SK-N-SH treated with all-trans-retinoic acid at 6 μM for 48 hours (cell line): ENCODE measurements at regions not wholly inside any gene's neighbourhood (a gene's known extent, or its start where the extent isn't known, plus 50 kb on each side); places are given as distances from the start of the nearest gene placed in this dataset.

Experiments
- ATAC-seq: fragments of 200-7000 bp; cut with Tn5 transposase; 3 replicates; pipeline ENCODE4 v1.9.1; 2020; ENCODE audit warnings: mild to moderate bottlenecking, moderate library complexity
- CSDC2 ChIP-seq: fragments of 250-450 bp; sonication (Bioruptor Pico); IDR thresholded peaks from 2 replicates; pipeline ENCODE4 v1.5.0; 2020; ENCODE audit warnings: mild to moderate bottlenecking, moderate library complexity
- ESRRG ChIP-seq: fragments of 250-450 bp; sonication (Bioruptor Pico); IDR thresholded peaks from 2 replicates; pipeline ENCODE4 v1.6.1; 2021; ENCODE audit warnings: mild to moderate bottlenecking
- GLIS3 ChIP-seq: fragments of 250-450 bp; sonication (Bioruptor Pico); IDR thresholded peaks from 2 replicates; pipeline ENCODE4 v1.5.0; 2020; ENCODE audit warnings: mild to moderate bottlenecking, moderate library complexity
- ISL1 ChIP-seq: fragments of 250-450 bp; sonication (Bioruptor Pico); IDR thresholded peaks from 2 replicates; pipeline ENCODE4 v2.1.2; 2022; ENCODE audit warnings: mild to moderate bottlenecking, moderate library complexity
- OSR1 ChIP-seq: fragments of 250-450 bp; sonication (Bioruptor Pico); IDR thresholded peaks from 2 replicates; pipeline ENCODE4 v1.8.0; 2022; ENCODE audit warnings: moderate library complexity, mild to moderate bottlenecking, inconsistent platforms
- PPARA ChIP-seq: fragments of 250-450 bp; sonication (Bioruptor Pico); IDR thresholded peaks from 2 replicates; pipeline ENCODE4 v1.5.0; 2020; ENCODE audit warnings: mild to moderate bottlenecking, borderline replicate concordance
- TCF4 ChIP-seq: fragments of 250-450 bp; sonication (Bioruptor Pico); IDR thresholded peaks from 2 replicates; pipeline ENCODE4 v1.8.0; 2021; ENCODE audit warnings: mild to moderate bottlenecking, moderate library complexity, borderline replicate concordance
- TOX ChIP-seq: fragments of 250-450 bp; sonication (Bioruptor Pico); IDR thresholded peaks from 2 replicates; pipeline ENCODE4 v1.8.0; 2021; ENCODE audit warnings: mild to moderate bottlenecking, moderate library complexity, borderline replicate concordance
- ZC3H10 ChIP-seq: fragments of 250-450 bp; sonication (Bioruptor Pico); IDR thresholded peaks from 2 replicates; pipeline ENCODE4 v1.5.1; 2021; ENCODE audit warnings: mild to moderate bottlenecking, moderate library complexity
- ZFP3 ChIP-seq: fragments of 250-450 bp; sonication (Bioruptor Pico); IDR thresholded peaks from 2 replicates; pipeline ENCODE4 v1.5.0; 2020; ENCODE audit warnings: mild to moderate bottlenecking, moderate library complexity
- ZNF565 ChIP-seq: fragments of 450-650 bp; formaldehyde crosslinking; conservative IDR thresholded peaks from 2 replicates; pipeline ENCODE4 v1.5.0; 2020; ENCODE audit warnings: low read depth, mild to moderate bottlenecking, moderate library complexity
- ZNF8 ChIP-seq: fragments of 450-650 bp; formaldehyde crosslinking; IDR thresholded peaks from 2 replicates; pipeline ENCODE4 v1.5.0; 2020; ENCODE audit warnings: mild to moderate bottlenecking, moderate library complexity
- TF ChIP-seq, protein P1 (sequence below): fragments of 250-450 bp; sonication (Bioruptor Pico); IDR thresholded peaks from 2 replicates; pipeline ENCODE4 v1.5.0; 2020; ENCODE audit warnings: mild to moderate bottlenecking, moderate library complexity
- TF ChIP-seq, protein P2 (sequence below): fragments of 250-450 bp; sonication (Bioruptor Pico); IDR thresholded peaks from 2 replicates; pipeline ENCODE4 v1.8.0; 2021; ENCODE audit warnings: low read depth, mild to moderate bottlenecking, moderate library complexity, borderline replicate concordance
- TF ChIP-seq, protein P3 (sequence below): fragments of 250-450 bp; sonication (Bioruptor Pico); IDR thresholded peaks from 2 replicates; pipeline ENCODE4 v1.8.0; 2020; ENCODE audit warnings: mild to moderate bottlenecking, moderate library complexity, borderline replicate concordance
- TF ChIP-seq, protein P4 (sequence below): fragments of 250-450 bp; sonication (Bioruptor Pico); IDR thresholded peaks from 2 replicates; pipeline ENCODE4 v1.5.1; 2020; ENCODE audit warnings: low read depth, mild to moderate bottlenecking, moderate library complexity

DNA sequence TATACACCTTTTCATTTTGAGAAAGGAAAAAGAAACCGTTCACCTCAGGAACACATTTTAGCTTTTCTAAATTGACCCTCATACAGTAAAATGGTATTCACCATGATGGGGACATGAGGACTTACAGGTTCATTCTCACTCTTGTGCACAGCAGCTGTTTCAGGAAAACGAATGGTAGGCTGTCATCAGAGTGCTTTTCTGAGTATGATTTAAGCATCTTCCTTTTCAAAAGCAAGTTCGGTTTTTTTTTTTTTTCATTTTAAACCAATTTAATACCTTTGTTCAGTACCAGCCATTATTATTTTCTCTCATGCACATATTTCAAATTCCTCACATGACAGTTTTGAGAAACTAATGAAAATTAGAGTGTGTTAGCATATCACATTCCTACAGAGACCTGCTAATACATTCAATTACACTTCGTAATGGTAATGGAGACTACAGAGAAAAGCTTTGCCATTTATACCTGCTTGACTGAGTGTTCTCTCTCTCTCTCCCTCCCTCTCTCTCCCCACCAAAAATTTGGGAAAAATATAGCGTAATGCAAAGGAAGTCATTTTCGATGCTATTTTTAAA lies 129.2 kb downstream of the SAMD5 start (continued):
- TF ChIP-seq, protein P1, sequence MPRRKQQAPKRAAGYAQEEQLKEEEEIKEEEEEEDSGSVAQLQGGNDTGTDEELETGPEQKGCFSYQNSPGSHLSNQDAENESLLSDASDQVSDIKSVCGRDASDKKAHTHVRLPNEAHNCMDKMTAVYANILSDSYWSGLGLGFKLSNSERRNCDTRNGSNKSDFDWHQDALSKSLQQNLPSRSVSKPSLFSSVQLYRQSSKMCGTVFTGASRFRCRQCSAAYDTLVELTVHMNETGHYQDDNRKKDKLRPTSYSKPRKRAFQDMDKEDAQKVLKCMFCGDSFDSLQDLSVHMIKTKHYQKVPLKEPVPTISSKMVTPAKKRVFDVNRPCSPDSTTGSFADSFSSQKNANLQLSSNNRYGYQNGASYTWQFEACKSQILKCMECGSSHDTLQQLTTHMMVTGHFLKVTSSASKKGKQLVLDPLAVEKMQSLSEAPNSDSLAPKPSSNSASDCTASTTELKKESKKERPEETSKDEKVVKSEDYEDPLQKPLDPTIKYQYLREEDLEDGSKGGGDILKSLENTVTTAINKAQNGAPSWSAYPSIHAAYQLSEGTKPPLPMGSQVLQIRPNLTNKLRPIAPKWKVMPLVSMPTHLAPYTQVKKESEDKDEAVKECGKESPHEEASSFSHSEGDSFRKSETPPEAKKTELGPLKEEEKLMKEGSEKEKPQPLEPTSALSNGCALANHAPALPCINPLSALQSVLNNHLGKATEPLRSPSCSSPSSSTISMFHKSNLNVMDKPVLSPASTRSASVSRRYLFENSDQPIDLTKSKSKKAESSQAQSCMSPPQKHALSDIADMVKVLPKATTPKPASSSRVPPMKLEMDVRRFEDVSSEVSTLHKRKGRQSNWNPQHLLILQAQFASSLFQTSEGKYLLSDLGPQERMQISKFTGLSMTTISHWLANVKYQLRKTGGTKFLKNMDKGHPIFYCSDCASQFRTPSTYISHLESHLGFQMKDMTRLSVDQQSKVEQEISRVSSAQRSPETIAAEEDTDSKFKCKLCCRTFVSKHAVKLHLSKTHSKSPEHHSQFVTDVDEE (CRISPR knock-in tag), result no peak
- TF ChIP-seq, protein P2, sequence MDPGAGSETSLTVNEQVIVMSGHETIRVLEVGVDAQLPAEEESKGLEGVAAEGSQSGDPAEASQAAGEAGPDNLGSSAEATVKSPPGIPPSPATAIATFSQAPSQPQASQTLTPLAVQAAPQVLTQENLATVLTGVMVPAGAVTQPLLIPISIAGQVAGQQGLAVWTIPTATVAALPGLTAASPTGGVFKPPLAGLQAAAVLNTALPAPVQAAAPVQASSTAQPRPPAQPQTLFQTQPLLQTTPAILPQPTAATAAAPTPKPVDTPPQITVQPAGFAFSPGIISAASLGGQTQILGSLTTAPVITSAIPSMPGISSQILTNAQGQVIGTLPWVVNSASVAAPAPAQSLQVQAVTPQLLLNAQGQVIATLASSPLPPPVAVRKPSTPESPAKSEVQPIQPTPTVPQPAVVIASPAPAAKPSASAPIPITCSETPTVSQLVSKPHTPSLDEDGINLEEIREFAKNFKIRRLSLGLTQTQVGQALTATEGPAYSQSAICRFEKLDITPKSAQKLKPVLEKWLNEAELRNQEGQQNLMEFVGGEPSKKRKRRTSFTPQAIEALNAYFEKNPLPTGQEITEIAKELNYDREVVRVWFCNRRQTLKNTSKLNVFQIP, result no peak
- TF ChIP-seq CSDC2, result no peak
- TF ChIP-seq ZNF565, result no peak
- TF ChIP-seq ESRRG (CRISPR knock-in tag), result no peak
- TF ChIP-seq TOX (CRISPR knock-in tag), result no peak
- TF ChIP-seq ZNF8 (CRISPR knock-in tag), result no peak
- TF ChIP-seq OSR1, result no peak
- TF ChIP-seq, protein P3, sequence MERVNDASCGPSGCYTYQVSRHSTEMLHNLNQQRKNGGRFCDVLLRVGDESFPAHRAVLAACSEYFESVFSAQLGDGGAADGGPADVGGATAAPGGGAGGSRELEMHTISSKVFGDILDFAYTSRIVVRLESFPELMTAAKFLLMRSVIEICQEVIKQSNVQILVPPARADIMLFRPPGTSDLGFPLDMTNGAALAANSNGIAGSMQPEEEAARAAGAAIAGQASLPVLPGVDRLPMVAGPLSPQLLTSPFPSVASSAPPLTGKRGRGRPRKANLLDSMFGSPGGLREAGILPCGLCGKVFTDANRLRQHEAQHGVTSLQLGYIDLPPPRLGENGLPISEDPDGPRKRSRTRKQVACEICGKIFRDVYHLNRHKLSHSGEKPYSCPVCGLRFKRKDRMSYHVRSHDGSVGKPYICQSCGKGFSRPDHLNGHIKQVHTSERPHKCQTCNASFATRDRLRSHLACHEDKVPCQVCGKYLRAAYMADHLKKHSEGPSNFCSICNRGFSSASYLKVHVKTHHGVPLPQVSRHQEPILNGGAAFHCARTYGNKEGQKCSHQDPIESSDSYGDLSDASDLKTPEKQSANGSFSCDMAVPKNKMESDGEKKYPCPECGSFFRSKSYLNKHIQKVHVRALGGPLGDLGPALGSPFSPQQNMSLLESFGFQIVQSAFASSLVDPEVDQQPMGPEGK (CRISPR knock-in tag), result no peak

DNA sequence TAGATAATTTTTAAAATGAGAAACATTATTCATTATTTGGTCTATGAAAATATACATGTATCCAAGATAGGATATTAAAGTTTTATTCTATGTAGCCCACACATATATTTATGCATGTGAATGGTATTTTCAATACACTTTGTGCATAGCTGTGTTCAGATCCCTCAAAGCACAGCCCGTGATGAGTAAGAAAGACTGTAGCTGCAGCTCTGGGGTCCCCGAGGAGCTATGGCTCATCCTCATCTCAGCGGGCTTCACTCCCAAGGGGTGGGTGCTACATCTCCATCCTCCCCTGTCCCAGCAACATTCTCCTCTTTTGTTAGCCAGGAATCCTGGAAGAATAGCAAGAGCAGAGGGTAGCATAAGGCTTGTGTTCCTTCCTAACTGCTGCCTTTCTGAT lies 130.8 kb downstream of the SAMD5 start:
- ATAC-seq, result no peak
- TF ChIP-seq ZNF565 (no peak), TCF4 (no peak), ZC3H10 (no peak), ESRRG (CRISPR knock-in tag) (no peak), ZFP3 (CRISPR knock-in tag) (no peak)
- TF ChIP-seq, protein P4, sequence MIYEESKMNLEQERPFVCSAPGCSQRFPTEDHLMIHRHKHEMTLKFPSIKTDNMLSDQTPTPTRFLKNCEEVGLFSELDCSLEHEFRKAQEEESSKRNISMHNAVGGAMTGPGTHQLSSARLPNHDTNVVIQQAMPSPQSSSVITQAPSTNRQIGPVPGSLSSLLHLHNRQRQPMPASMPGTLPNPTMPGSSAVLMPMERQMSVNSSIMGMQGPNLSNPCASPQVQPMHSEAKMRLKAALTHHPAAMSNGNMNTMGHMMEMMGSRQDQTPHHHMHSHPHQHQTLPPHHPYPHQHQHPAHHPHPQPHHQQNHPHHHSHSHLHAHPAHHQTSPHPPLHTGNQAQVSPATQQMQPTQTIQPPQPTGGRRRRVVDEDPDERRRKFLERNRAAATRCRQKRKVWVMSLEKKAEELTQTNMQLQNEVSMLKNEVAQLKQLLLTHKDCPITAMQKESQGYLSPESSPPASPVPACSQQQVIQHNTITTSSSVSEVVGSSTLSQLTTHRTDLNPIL (CRISPR knock-in tag), result no peak
- TF ChIP-seq, protein P1 (CRISPR knock-in tag), result no peak
- TF ChIP-seq, all 23 proteins: peak for 0

DNA sequence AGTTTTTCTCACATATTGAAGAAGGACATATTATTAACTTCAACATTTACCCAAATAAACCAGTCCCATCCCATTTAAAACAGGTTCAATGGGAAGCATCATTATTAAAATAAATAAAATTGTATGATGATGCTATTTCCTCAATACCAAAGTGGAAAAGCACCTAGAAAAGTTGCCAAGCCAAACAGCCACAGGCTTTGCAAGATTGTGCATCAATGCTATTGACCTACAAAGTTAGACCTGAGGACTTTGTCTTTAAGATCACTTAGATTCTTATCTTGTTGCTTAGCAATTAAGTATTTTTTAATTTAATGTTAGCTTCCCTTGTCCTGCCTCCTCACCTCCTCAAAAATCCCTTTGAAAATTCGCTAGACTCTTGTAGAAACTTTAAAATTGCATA lies 132.1 kb downstream of the SAMD5 start:
- no peak for ATAC-seq

More for the DNA sequence above, 132.1 kb downstream of the SAMD5 start:
- TF ChIP-seq ZC3H10 (no peak), OSR1 (no peak), GLIS3 (CRISPR knock-in tag) (no peak), ZNF8 (CRISPR knock-in tag) (no peak), ISL1 (no peak), PPARA (CRISPR knock-in tag) (no peak), ZFP3 (CRISPR knock-in tag) (no peak)
- TF ChIP-seq, protein P3 (CRISPR knock-in tag), result no peak
- TF ChIP-seq, all 23 proteins: peak for 0
